ENCODE measurements at regions not wholly inside any gene's neighbourhood (a gene's known extent, or its start where the extent isn't known, plus 50 kb on each side); places are given as distances from the start of the nearest gene placed in this dataset.

- Mint-ChIP-seq H3K4me1 (ENCODE audit: unreplicated experiment) (no peaks in the 10 kb centered on the region), H3K27ac (no peak overlapping the region), H3K36me3 (no peaks in the 10 kb centered on the region), H3K9me3 (no peaks in the 10 kb centered on the region), H3K27me3 (no peaks in the 10 kb centered on the region), H3K4me3 (no peak overlapping the region)
- no peak for DNase-seq (ENCODE audit: extremely low spot score, unreplicated experiment)
- TF ChIP-seq CTCF (conservative IDR thresholded peaks at IDR 0.05), result no peak
These were observed 121.2 kb upstream of the GRIN3A start for GRCh38 chr9:101859620-101860019.

- Mint-ChIP-seq H3K4me3 (no peak overlapping the region), H3K9me3 (no peaks in the 10 kb centered on the region), H3K27ac (no peak overlapping the region), H3K4me1 (ENCODE audit: unreplicated experiment) (no peaks in the 10 kb centered on the region), H3K36me3 (no peaks in the 10 kb centered on the region), H3K27me3 (peaks cover 4% of the 10 kb centered on the region)
- TF ChIP-seq CTCF (conservative IDR thresholded peaks at IDR 0.05), result no peak
- no peak for DNase-seq (ENCODE audit: extremely low spot score, unreplicated experiment)
These were observed 119.6 kb upstream of the GRIN3A start for GRCh38 chr9:101858026-101858425.

- H3K27me3 Mint-ChIP-seq, result peaks cover 4% of the 10 kb centered on the region
- no peak overlapping the region for H3K4me3 Mint-ChIP-seq
- no peaks in the 10 kb centered on the region for H3K36me3 Mint-ChIP-seq
- no peaks in the 10 kb centered on the region for H3K9me3 Mint-ChIP-seq
- DNase-seq (ENCODE audit: extremely low spot score, unreplicated experiment), result no peak
- H3K27ac Mint-ChIP-seq, result no peak overlapping the region
- no peak for TF ChIP-seq CTCF (conservative IDR thresholded peaks at IDR 0.05)
- H3K4me1 Mint-ChIP-seq (ENCODE audit: unreplicated experiment), result no peaks in the 10 kb centered on the region
These were observed 110.8 kb upstream of the GRIN3A start for GRCh38 chr9:101849102-101849707.

GRCh38 chr9:101848485-101848919 lies 110.1 kb upstream of the GRIN3A start:
- no peak for TF ChIP-seq CTCF (conservative IDR thresholded peaks at IDR 0.05)
- no peaks in the 10 kb centered on the region for H3K4me1 Mint-ChIP-seq (ENCODE audit: unreplicated experiment)
- H3K36me3 Mint-ChIP-seq, result no peaks in the 10 kb centered on the region
- no peak for DNase-seq (ENCODE audit: extremely low spot score, unreplicated experiment)
- no peak overlapping the region for H3K27ac Mint-ChIP-seq
- H3K4me3 Mint-ChIP-seq, result no peak overlapping the region
- no peaks in the 10 kb centered on the region for H3K27me3 Mint-ChIP-seq
- H3K9me3 Mint-ChIP-seq, result no peaks in the 10 kb centered on the region

GRCh38 chr9:101846161-101846560 lies 107.7 kb upstream of the GRIN3A start:
- TF ChIP-seq CTCF (conservative IDR thresholded peaks at IDR 0.05), result no peak
- Mint-ChIP-seq H3K27me3 (peaks cover 5% of the 10 kb centered on the region), H3K4me3 (no peak overlapping the region), H3K36me3 (no peaks in the 10 kb centered on the region), H3K9me3 (no peaks in the 10 kb centered on the region), H3K27ac (no peak overlapping the region), H3K4me1 (ENCODE audit: unreplicated experiment) (no peaks in the 10 kb centered on the region)
- no peak for DNase-seq (ENCODE audit: extremely low spot score, unreplicated experiment)
